ENCODE measurements at regions not wholly inside any gene's neighbourhood (a gene's known extent, or its start where the extent isn't known, plus 50 kb on each side); places are given as distances from the start of the nearest gene placed in this dataset.

- TF ChIP-seq CTCF (IDR thresholded peaks at IDR 0.05) (no peak), POLR2A (IDR thresholded peaks at IDR 0.05) (no peak)
Measured at GRCh38 chr12:69131077-69131476, 108.3 kb upstream of the CPSF6 start.
